GM18499 (cell line): ENCODE measurements at regions not wholly inside any gene's neighbourhood (a gene's known extent, or its start where the extent isn't known, plus 50 kb on each side); places are given as distances from the start of the nearest gene placed in this dataset.

Source experiments
- ATAC-seq: cut with Tn5 transposase; IDR thresholded peaks from one replicate; pipeline ENCODE4 v1.9.1; 2021; ENCODE audit warnings: moderate number of reproducible peaks; ENCODE audit not compliant: insufficient read depth, unreplicated experiment

- no peak for ATAC-seq
Observed at GRCh38 chr16:74232806-74233465, 63.7 kb upstream of the PSMD7 start.

DNA sequence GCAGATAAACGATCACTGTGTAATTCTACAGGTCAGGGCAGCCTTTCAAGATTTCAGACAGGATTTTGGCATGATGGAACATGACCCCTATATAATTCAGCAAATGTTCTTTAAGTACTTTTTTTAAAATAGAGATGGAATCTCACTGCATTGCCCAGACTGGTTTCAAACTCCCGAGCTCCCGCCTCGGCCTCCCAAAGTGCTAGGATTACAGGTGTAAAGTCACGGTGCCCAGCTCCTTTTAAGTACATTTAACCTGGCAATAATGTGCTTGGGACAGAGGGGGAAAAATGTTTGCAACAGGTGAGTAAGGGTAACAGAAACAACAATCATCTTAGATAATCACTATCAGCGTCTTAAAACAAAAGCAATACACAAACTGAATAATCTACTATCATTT lies 66.5 kb upstream of the PSMD7 start:
- ATAC-seq = no peak

GRCh38 chr16:74226338-74226954 lies 70.2 kb upstream of the PSMD7 start:
- no peak for ATAC-seq

- no peak for ATAC-seq
Observed at GRCh38 chr16:74224828-74225612, 71.6 kb upstream of the PSMD7 start.

DNA sequence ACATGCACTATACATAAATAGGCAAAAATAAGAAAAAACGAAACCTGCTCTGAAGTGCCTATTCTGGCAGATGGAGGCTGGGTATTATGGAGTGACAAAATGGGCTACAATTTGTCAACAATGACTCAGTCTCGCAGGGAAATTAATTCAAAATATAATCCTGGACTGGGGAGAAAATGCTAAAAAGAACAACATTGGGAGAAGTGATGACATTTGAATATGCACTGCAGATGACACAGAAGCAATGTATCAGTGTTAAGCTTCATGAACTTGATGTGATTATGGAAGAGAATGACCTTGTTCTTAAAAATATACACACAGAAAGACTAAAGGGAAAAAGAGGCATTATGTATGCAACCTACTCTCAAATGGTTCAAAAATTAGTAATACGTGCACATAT lies 74.8 kb upstream of the PSMD7 start:
- no peak for ATAC-seq

DNA sequence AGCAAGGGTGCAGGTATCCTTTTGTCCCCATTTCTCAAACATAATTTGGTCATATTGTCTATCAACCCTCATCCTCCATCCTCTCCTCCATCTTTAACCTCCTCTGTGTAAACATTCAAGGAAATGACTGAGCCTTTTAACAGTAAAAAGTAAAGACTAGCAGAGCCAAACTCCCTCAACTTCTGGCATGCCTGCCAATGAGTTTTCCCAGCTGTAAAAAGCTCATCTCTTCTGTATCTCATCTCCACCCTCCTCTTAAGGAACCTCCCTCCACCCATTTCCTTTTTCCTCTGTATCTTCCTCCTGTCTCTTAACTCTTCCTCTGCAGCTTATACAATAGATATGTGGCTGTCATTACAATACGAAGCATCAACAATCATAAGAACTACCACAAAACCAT lies 76.9 kb upstream of the PSMD7 start:
- ATAC-seq = no peak

- ATAC-seq = no peak
Observed at GRCh38 chr16:74218871-74219270, 77.7 kb upstream of the PSMD7 start.

GRCh38 chr16:74216319-74216718 lies 80.3 kb upstream of the PSMD7 start:
- no peak for ATAC-seq

GRCh38 chr16:74215249-74215648 lies 81.4 kb upstream of the PSMD7 start:
- no peak for ATAC-seq

- ATAC-seq = no peak
Observed at GRCh38 chr16:74213372-74213771, 83.2 kb upstream of the PSMD7 start.

DNA sequence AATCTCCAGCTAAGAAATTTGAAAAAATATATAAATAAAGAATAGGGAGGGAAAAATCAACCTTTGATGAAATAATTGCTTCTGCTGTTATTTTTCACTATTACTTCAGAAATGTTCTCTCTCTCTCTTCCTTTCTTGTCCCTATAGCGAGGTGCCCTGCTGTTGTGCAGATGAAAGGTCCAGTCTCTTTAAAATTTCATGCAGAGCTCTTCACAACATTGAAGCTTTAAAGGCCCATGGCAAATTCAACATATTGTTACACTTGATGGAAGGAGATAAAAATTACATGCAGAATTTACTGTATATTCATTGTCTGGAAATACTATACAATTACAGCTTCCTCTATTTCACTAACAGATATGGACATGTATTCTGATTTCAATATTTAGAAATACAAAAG lies 86.4 kb upstream of the PSMD7 start:
- ATAC-seq = no peak

- no peak for ATAC-seq
Observed at GRCh38 chr16:74202009-74202408, 94.6 kb upstream of the PSMD7 start.

GRCh38 chr16:74201576-74201975 lies 95.0 kb upstream of the PSMD7 start:
- ATAC-seq = no peak

DNA sequence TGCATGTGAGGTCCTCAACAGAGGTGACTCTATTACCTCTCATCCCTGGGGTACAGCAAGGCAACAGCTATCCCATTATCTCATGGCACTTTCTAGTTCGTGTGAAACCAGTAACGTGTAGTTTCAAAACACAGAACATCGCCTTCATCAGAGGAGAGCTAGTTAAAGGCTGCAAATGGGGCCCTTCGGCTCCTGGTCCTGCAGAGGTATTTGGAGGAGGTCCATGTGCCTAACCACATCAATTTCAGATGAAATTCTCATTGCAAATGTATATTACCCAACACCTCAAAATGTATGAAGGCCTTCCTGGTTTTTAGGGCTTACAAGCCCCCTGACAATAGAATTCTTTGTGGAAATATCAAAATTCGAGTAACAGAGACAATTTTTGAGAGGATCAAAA lies 95.7 kb upstream of the PSMD7 start:
- no peak for ATAC-seq

DNA sequence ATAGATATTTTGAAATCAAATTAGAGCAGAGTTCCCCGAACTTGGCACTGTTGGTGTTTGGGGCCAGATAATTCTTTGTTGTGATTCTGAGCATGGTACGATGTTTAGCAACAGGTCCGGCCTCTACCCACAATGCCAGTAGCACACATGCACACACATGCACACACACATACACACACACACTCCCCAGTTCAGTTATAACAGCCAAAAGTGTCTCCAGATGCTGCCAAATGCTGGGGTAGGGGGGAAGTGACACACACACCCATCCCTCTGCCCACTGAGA lies 96.8 kb upstream of the PSMD7 start:
- no peak for ATAC-seq

- ATAC-seq = no peak
Observed at GRCh38 chr16:74199066-74199841, 97.4 kb upstream of the PSMD7 start.

GRCh38 chr16:74192281-74192797 lies 104.3 kb upstream of the PSMD7 start:
- no peak for ATAC-seq

GRCh38 chr16:74190292-74190691 lies 106.3 kb upstream of the PSMD7 start:
- ATAC-seq = no peak

GRCh38 chr16:74188856-74189255 lies 107.8 kb upstream of the PSMD7 start:
- no peak for ATAC-seq

DNA sequence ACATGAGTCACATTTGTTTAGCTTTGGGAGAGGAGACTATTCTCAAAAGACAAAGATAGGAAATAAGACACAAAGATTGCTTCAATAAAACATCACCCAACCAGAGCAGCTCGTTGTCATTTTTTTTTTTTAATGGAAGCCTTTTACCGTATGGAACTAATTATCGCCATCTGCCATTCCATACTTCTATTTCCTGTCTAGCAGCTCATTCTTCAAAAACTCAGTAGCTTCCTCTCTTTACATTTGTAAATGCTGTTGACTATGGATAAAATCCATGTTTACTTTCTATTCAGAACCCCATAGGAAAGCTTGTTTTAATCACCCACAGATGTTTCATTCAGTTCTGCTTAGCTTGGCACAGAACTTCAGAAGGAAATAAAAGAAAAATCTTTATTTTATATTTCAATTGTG lies 110.0 kb upstream of the PSMD7 start:
- ATAC-seq = no peak

- ATAC-seq = no peak
Observed at GRCh38 chr16:74184839-74185238, 111.8 kb upstream of the PSMD7 start.
